HG03108 (cell line): ENCODE measurements at regions not wholly inside any gene's neighbourhood (a gene's known extent, or its start where the extent isn't known, plus 50 kb on each side); places are given as distances from the start of the nearest gene placed in this dataset.

Experiments
- ATAC-seq: cut with Tn5 transposase; IDR thresholded peaks from one replicate; pipeline ENCODE4 v1.9.1; 2021; ENCODE audit warnings: moderate library complexity; ENCODE audit not compliant: unreplicated experiment

- no peak for ATAC-seq
Measured at GRCh38 chr12:13843841-13844240, 137.6 kb downstream of the GRIN2B start.

GRCh38 chr12:13841358-13841757 lies 140.0 kb downstream of the GRIN2B start:
- ATAC-seq: no peak

- ATAC-seq: no peak
Measured at GRCh38 chr12:13839365-13840336, 141.8 kb downstream of the GRIN2B start.

GRCh38 chr12:13836099-13836498 lies 145.3 kb downstream of the GRIN2B start:
- no peak for ATAC-seq

- ATAC-seq: no peak
Measured at GRCh38 chr12:13835652-13836051, 145.8 kb downstream of the GRIN2B start.

- ATAC-seq: no peak
Measured at GRCh38 chr12:13834241-13834640, 147.2 kb downstream of the GRIN2B start.

GRCh38 chr12:13817131-13817530 lies 164.3 kb downstream of the GRIN2B start:
- ATAC-seq: no peak

GRCh38 chr12:13816394-13816793 lies 165.0 kb downstream of the GRIN2B start:
- ATAC-seq: no peak

- ATAC-seq: no peak
Measured at GRCh38 chr12:13812168-13812567, 169.2 kb downstream of the GRIN2B start.

GRCh38 chr12:13811061-13811460 lies 170.3 kb downstream of the GRIN2B start:
- ATAC-seq: no peak

- ATAC-seq: no peak
Measured at GRCh38 chr12:13805041-13805440, 176.4 kb downstream of the GRIN2B start.

- no peak for ATAC-seq
Measured at GRCh38 chr12:13801543-13801942, 179.9 kb downstream of the GRIN2B start.

- ATAC-seq: no peak
Measured at GRCh38 chr12:13799574-13799973, 181.8 kb downstream of the GRIN2B start.

- no peak for ATAC-seq
Measured at GRCh38 chr12:13798162-13798561, 183.2 kb downstream of the GRIN2B start.

GRCh38 chr12:13794706-13795105 lies 186.7 kb downstream of the GRIN2B start:
- no peak for ATAC-seq

GRCh38 chr12:13790317-13790716 lies 191.1 kb downstream of the GRIN2B start:
- no peak for ATAC-seq

GRCh38 chr12:13788626-13789025 lies 192.8 kb downstream of the GRIN2B start:
- no peak for ATAC-seq

- no peak for ATAC-seq
Measured at GRCh38 chr12:13786646-13787045, 194.8 kb downstream of the GRIN2B start.

- no peak for ATAC-seq
Measured at GRCh38 chr12:13784504-13784903, 196.9 kb downstream of the GRIN2B start.

GRCh38 chr12:13780453-13780852 lies 200.9 kb downstream of the GRIN2B start:
- ATAC-seq: no peak

GRCh38 chr12:13777374-13777773 lies 204.0 kb downstream of the GRIN2B start:
- ATAC-seq: no peak

GRCh38 chr12:13772264-13772663 lies 209.1 kb downstream of the GRIN2B start:
- ATAC-seq: no peak

GRCh38 chr12:13770576-13770975 lies 210.8 kb downstream of the GRIN2B start:
- no peak for ATAC-seq
